Prostate gland (tissue), 2 donors: ENCODE measurements at regions not wholly inside any gene's neighbourhood (a gene's known extent, or its start where the extent isn't known, plus 50 kb on each side); places are given as distances from the start of the nearest gene placed in this dataset.

Experiments
- CTCF ChIP-seq, 4 experiments: fragments of 200-600 bp in 2 of 4; fragments of 450-650 bp in 2 of 4; sonication (generic) in 2 of 4; IDR thresholded peaks; 1 replicate in 3 of 4; 2 replicates in 1 of 4; pipeline ENCODE4 v1.5.1; 2016 to 2019; ENCODE audit warnings: antibody characterized with exemption in 4 of 4, mild to moderate bottlenecking in 2 of 4, moderate library complexity in 2 of 4
- POLR2A ChIP-seq: fragments of 450-650 bp; IDR thresholded peaks from one replicate; pipeline ENCODE4 v1.6.1; 2016; ENCODE audit warnings: antibody characterized with exemption, mild to moderate bottlenecking
- POLR2AphosphoS5 ChIP-seq: sonication (generic); formaldehyde crosslinking; IDR thresholded peaks from one replicate; pipeline ENCODE4 v1.6.1; 2017; ENCODE audit warnings: antibody characterized with exemption

GRCh38 chr7:91491868-91492267, 227.6 kb downstream of the FZD1 start:
- TF ChIP-seq POLR2A (no peak), CTCF (IDR thresholded peaks at IDR 0.05) (no peak), POLR2AphosphoS5 (no peak)
